NCI-H1930 (cell line): ENCODE measurements at regions not wholly inside any gene's neighbourhood (a gene's known extent, or its start where the extent isn't known, plus 50 kb on each side); places are given as distances from the start of the nearest gene placed in this dataset.
"Not testable (repeated sequence)": the region's sequence is repeated elsewhere in the genome, so short reads cannot be mapped to it uniquely, and the experiment has no call there.

Experiments used
- DNase-seq, 2 experiments: peaks; one replicate each; lab custom pipeline; 2025; lab: John Stamatoyannopoulos, UW

DNA sequence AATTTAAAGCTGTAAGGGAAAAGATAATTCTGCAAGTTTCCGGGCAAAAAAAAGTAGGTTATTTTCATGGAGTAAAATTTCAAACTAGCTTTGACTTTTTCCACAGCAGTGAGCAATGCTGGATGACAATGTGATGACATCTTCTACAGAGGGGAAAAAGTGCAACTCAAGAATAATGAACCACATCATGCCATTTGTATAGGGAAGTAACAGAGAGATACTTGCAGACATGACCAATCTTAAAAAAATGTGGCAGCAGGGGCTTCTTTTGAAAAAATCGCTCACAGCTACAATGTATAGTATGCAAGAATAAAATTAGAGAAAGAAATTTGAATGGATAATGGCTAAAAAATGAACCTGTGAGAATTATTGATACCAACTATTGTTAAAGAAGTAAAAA is 115.5 kb downstream of the DHRS2 start:
- DNase-seq: no peak

DNA sequence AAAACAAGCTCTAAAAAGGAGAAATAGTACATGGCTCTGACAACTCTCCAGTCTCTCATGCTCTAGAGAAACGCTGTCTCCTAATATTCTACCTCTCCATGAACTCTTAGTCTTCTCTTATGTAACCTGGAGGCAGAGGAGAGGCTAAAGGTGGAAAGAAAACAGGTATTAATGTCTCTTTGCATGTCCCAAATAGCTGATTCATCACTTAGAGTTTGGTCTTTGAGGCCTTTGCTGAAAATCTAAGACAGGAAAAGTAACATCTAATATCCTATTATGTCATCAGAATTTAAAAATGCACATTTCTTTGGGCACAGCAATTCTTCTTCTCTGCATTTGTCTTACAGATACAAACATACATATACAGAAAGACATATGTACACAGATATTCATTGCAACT is 127.2 kb downstream of the DHRS2 start:
- DNase-seq: no peak

DNA sequence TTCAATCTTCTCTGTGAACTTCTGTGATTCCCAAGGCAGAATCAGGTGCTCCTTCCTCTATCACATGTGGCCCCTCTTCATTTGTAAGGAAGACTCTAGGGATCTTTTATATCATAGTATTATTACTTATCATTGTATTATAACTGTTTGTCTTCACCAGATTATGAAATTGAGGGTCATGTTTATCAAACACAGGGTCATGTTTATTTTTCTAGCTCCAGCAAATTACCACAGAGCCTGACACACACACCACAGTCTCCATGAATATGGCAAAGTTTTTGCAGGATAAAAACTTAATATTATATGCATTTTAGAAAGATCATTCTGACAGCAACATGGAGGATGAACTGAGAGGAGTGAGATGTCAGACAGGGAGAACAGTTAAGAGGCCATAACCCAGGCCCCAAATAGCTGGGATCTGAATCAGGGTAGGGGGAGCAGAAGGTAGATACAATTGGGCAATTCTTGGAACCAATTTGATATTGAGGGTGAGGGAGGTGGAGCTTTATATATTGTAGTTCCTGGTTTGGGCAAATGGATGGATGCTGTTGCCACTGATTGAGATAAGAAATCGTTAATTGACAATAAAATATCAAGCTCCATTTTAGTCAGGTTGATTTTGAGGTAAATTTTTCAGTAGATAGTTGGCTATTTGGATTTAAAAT is 130.7 kb downstream of the DHRS2 start:
- no peak for DNase-seq

DNA sequence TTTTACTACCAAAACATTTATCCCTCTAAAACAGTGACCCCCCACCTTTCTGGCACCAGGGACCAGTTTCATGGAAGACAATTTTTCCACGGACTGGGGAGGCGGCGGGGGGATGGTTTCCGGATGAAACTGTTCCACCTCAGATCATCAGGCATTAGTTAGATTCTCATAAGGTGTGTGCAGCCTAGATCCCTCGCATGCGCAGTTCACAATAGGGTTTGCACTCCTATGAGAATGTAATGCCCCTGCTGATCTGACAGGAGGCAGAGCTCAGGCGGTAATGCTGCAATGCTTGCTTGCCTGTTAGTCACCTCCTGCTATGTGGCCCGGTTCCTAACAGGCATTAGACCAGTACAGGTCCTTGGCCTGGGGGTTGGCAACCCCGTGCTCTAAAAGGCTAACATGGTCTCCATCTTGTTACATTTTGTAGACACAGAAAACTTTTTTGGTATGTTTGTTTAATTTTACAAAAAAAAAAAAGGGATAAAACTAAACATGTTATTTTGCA is 133.1 kb downstream of the DHRS2 start:
- not testable (repeated sequence) for DNase-seq

DNA sequence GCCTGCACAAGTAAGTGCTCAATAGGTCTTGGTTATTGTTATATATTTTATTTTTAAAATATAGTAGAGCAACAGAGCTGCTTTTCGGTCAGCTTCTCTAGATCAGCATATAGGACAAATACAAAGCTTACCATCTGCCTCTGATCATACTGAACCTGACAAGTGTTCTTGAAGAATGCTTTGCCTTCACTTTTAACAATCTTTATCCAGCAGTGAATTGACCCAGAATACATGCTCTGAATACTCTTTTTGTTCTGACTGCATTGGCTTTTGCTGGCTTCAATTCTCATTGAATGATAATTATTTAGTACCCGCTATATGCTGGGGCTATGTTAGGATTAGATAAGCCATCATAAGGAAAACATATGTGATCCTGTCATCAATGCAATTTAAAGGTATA is 137.8 kb downstream of the DHRS2 start:
- DNase-seq: no peak

DNA sequence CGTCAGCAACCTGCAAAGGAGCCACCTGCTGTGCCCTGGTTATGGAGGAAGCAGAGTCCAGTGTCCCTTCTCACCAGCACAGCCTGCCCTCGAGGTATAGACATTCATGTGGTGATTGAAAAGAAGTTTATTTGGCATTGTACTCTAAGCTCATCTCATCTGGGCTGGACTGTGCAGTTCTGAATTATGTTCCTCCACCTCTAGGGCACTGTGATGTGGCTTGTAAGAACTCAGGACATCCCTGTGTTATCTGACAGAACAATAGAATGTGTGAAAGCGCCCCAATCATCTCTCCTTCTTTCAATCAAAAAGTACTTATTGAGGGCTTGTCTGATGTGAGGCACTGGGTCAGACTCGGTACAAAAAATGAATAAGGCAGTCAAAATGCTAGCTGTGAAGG is 140.1 kb downstream of the DHRS2 start:
- DNase-seq: no peak

DNA sequence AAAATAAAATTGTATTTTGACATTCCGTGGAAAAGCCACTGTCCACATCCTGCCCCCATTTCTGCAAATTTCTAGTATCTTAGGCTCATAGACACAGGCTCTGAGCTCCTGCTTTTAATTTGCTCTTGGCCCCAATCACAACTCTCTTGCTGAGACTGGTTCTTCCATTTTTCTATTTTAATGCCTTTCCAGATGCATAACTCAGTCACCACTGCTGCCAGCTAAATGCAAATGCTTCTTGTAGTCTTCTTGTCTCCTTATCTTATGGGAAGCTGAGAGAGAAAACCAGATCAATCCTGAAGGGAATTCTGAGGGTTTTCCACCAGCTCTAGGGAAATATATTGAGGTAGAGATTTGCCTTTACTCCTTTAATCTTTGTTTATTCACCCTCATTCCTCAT is 149.0 kb downstream of the DHRS2 start:
- no peak for DNase-seq

DNA sequence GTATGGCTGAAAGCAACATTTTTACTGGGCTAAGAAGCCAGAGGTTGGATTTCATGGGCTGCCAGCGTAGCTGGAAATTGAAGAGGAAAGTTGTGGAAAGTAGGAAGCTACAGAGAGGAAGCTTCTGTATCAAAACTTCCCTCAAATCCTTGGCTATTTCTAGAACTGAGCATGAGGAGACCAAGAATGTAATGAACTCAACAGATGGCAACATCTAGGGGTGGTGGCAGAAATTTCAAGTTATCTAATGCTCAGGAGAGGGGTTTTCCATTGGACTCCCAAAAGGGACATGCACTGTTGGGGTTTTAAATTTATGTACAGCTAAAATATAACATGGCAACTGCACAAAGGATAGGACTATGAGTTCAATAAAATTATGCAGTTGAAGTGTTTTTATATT is 151.3 kb downstream of the DHRS2 start:
- DNase-seq: no peak

DNA sequence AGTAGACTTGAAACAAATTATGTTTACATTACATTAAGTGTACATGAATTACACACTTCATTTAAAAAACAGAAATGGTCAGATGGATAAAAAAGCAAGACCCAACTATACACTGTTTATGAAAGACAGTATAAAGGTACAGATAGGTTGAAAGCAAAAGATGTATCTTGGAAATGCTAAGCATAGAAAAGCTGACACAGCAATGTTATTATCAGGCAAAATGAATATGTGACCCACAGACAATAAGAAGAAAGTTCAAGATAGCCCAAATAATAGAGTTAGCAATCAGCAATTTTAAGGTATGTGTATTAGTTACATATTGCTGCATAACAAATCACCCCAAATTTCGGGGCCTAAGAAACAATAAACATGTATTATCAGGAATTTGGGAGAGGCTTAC is 153.5 kb downstream of the DHRS2 start:
- no peak for DNase-seq

DNA sequence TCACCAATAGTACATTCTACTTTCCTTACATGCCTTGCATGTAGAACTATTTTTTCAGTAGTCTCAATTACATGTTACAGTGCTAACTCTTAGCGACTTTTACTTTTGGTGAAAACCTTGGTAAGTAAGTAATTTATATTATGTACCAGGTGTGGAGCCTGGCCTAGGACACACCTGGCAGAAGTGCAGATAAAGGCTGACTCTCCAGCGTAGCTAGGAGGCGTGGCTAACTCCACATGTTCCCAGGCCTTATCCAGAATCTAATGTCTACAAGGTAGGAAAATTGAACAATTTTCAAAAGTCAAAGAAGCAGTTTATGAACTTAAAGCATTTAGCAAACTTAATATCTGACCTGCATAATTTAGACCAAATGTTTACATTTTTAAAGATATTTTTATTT is 157.4 kb downstream of the DHRS2 start:
- no peak for DNase-seq

DNA sequence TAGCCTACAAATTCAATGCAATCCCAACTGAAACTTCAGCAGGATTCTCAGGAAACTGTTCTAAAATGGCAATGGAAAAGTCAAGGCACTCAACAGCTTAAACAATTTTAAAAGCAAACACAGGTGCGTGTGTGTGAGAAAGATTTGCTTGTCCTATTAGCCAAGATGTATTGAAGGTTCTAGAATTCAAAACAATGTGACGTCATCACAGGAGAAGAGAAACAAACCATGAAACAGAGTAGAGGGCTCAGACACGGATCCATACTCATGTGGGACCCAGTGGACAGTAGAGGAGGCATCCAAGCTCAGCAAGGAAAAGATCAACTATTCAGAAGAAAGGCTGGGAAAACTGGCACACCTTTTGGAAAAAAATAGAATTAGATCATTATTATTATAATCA is 152.8 kb upstream of the DHRS4 start:
- no peak for DNase-seq

DNA sequence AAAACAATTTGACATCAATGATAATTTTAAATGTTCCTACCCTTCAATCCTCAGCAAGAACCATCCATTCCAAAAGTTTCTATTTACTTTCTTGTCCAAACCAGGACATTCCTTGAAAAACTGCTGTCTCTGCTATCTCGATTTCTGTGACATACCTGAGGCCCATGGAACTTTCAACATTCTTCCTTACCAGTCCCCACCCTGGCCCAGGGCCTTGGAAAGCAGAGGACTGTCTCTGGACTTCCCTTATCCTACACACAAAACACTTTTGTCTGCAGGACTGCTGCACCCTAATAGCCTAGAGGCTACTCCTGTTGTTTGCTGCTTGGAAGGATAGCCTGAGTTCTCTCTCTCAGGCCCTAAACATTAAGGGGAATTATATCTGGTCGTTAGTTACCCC is 151.8 kb upstream of the DHRS4 start:
- DNase-seq: no peak

DNA sequence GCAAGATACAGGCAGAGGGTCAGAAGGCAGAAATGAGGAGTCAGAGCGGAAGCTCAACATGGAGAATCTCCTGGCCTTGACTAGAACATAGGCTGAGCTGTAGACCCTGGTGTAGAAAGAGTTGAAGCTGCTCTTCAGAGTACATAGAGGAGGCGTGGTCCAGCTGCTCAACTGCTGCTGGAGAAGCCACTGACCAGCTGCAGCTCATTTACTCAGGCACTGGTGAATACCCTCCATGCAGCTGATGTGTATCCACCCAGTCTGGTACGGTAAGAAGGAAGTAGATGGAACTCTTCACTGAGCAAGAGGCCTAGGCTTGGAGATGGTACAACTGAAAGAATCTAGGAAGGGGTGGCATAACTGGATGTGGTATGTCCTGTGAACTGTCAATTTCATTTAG is 148.8 kb upstream of the DHRS4 start:
- DNase-seq: no peak

DNA sequence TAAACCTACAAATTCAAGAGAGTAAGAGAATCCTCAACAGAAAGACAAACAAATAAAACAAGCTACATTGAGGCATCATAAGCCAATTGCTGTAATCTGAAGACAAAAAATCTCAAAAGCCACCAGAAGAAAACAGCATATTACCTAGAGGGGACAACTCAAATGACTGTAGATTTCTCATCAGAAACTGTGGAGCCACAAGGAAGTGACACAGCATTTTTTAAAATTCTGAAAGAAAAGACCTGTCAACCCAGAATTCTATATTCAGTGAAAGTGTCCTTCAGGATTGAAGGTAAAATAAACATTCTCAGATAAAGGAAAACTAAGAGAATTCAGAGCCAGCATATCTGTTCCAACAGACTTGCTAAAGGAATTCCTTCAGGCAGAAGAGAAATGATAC is 147.8 kb upstream of the DHRS4 start:
- no peak for DNase-seq

DNA sequence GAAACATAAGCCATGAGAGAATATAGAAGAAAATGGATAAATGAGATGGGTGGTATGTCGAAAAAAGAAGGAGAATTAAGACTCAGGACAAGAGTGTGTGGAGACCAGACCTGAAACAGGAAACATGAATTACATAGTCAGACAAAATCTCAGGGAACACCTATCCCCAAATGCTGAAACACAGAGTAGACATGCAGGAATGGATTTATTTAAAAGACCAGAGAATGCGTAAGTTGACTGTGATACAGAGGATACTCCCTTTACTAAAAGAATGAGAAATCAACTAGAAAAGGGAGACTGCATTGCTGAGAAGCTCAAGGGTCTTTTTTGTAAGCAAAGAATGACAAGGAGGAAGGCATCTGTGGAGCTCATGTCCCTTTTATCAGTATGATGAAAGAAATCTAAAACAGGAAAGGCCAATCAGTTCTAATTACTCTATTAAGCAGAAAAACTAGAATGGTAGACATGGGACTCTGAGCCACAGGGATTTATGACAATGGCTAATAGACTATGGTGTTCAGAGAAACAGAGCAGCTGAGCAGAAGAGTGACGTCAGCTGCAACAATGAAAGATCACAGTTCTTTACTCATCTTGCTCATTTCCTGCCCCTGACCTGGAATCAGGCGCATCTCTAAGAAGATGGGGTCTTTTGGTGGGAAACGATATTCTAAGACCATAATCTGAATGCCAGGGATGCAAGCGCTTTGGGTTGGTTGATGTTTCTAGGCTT is 138.9 kb upstream of the DHRS4 start:
- no peak for DNase-seq

DNA sequence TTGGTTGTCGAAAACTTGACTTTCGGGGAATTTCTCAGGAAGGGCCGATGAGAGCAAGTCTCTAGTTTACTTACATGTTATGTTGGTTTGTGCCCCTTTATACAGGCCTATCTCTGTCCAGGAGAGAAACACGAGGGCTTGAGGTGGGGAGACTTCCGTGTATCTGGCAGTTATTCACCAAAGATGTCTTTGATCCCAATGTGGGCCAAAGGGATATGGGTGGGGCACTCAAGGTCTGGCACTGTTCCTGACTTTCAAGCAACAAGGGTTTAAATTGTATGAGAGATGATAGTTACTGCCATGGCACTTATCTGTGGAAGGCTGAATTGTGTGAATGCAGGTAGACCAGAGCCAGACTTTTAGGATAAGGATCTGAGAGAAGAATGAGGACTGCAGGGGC is 137.2 kb upstream of the DHRS4 start:
- no peak for DNase-seq

DNA sequence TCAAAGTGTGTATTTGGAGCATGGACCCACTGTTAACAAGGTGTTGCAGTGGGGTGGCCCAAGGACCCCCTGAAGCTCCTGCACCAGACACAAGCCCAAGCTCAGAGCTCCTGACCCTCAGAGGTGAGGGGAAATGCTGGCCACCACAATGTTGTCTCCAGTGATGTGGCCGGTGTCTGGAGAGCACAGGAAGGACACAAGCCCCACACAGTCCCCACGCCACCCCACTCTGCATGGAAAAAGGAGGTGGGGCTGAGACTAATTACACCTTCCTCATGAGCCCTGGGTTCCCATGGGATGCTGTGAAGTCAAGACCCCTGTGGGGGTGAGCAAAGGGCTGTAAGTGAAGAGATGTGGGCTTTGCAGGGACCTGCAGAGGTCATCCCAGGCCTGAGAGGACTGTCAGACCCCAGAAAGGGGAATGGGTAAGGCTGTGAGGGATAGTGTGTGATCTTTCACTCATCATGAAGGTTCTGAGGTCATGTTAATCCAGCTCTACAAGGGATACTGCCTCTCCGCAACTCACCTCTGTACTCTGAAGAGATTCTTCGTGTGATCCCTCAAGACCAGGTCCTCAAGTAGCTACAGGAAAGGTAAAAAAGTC is 136.3 kb upstream of the DHRS4 start:
- DNase-seq: no peak

DNA sequence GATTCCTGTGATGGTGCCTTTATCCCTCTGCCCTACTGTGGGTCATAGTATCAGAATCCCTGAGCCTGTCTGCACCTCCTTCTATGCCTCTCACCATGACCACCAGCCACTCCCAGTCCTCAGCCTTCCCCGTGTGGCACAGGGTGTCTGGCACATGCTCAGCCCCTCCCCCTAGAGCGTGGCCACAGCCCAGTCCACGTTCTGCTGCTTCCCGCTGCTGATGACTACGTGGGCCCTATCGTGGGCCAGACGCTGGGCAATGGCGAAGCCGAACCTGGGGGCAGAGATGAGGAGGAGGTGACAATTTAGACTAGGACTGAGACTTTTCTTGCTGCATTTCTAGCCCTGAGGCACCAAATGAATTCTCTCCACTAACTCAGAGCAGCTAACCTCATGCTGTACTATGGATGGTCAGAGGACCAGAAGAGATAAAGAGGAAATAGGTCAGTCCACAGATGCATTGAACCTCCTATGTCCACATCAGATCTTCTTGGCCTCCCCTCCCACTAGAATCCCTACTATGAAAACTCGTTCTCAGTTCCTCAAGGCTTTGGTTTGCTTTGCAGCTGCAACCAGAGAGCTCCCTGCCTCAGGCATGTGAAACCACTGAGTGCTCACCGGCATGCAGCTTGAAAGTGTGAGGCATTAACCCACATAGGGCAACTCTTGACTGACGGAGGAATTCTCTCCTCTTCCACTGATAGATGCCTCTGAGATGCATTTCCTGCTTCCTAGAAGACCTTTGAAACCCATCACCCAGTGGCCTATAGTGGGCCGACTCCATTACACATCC is 126.3 kb upstream of the DHRS4 start:
- no peak for DNase-seq

DNA sequence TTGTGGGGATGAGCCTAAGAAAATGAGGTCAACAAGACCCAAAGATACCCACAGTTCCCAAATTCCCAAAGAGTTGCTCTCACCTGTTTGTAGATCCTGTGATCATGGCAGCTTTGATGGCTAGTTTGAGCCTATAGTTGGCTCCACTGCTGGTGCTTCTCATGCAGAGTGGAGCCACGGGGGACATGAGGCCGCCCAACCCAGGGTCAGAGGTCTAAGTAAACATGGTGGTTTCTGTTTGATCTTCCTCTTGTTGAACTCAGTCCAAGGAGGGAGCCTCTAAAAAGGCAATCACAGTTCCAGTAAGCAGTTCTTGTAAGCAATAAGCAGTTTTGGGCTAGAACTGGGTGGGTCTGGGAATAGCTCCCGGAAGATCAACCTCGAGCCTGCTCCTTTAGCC is 125.6 kb upstream of the DHRS4 start:
- DNase-seq: no peak

DNA sequence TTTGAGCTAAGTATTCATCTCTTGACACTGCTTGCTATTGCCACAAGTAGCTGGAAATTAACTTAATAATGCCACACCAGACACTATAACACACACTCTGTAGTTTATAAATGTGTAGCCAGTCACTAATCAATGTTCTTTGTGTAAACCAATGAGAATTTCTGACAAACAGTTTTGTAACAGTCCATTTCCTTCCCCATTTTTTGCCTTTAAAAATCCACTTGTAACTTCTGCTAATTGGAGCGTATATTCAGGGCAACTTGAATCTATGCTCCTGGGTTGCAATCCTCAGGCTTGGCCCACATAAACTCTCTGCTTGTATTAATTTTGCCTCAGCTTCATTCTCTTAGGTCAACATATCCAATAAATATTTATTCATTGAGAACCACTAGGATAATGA is 125.0 kb upstream of the DHRS4 start:
- no peak for DNase-seq

DNA sequence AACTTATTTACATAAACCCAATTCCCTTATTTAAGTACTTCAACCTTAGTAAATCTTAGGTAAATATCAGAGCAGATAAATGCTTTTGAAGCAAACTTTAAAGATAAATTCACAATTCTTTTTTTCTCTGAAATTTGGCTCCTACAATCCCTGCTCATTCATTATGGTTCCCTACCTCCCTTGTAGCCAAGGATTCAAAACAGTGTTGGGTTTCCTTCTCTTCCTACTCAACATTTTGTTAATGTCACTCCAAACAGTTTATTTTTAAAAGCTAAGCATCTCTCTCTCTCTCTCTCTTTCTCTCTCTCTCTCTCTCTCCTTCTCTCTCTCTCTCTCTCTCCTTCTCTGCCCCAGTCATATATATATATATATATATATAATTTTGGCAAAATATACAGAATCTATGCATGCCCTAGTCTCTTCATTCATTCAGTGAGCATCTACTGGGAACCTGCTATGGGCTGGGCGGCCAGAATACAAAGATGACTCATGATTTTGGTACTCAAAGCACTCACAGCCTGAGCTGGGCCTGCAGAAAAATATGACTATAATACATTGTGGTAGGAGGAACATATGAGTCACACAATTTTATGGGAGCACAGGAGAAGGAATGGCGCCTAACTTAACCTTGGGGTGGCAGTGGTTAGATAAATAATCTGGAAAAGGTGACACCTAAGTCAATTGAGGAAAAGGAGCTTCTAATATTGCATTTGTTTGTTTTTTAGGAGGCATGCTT is 123.7 kb upstream of the DHRS4 start:
- DNase-seq: no peak

DNA sequence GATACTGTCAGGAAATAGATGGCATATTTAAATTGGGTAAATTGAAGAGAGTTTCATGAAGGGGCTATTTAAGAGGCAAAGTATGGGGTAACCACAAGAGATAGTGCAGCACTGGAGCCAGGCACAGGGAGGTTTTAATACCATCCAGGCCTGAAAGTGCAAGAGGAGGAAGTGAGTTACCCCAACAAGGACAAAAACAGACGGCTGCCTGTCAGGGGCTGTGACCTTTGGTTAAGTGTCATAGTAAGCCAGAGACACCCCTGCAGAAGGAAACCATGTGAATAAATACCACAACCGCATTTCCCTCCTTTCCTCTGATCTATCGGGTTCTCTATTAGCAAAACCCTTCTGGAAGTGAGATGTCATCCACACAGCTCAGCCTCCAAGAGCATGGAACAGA is 122.0 kb upstream of the DHRS4 start:
- DNase-seq: no peak
